Osteoblast (primary cell): ENCODE measurements at regions not wholly inside any gene's neighbourhood (a gene's known extent, or its start where the extent isn't known, plus 50 kb on each side); places are given as distances from the start of the nearest gene placed in this dataset.

ENCODE experiments used
- DNase-seq: peaks from one replicate; pipeline ENCODE4 v3.0.0; 2011; ENCODE audit warnings: low spot score, mixed read lengths; ENCODE audit not compliant: insufficient read length; ENCODE audit errors: missing footprints
- H2AFZ ChIP-seq: 2 replicates; pipeline ENCODE4 v1.6.0; 2011; ENCODE audit warnings: mild to moderate bottlenecking, low read length
- H3K27ac ChIP-seq: 2 replicates; pipeline ENCODE4 v1.5.1; 2011; ENCODE audit warnings: mild to moderate bottlenecking, low read depth, low read length, moderate library complexity
- H3K27me3 ChIP-seq: 2 replicates; pipeline ENCODE4 v1.6.0; 2012; ENCODE audit warnings: mild to moderate bottlenecking, control low read depth, inconsistent platforms, low read length, moderate library complexity; ENCODE audit not compliant: insufficient read depth
- H3K36me3 ChIP-seq: 2 replicates; pipeline ENCODE4 v1.5.1; 2011; ENCODE audit warnings: mild to moderate bottlenecking, low read length, control low read depth, moderate library complexity; ENCODE audit not compliant: insufficient read depth
- H3K4me1 ChIP-seq: 2 replicates; pipeline ENCODE4 v1.5.1; 2011; ENCODE audit warnings: mild to moderate bottlenecking, low read length, control low read depth, moderate library complexity; ENCODE audit not compliant: insufficient read depth
- H3K4me2 ChIP-seq: 2 replicates; pipeline ENCODE4 v1.6.0; 2011; ENCODE audit warnings: mild to moderate bottlenecking, low read length; ENCODE audit not compliant: insufficient read depth
- H3K4me3 ChIP-seq: fragments of 200-600 bp; sonication (generic); 3 replicates; pipeline ENCODE4 v1.5.1; 2012; ENCODE audit warnings: mild to moderate bottlenecking, low read length, inconsistent platforms; ENCODE audit not compliant: insufficient read depth
- H3K79me2 ChIP-seq: 2 replicates; pipeline ENCODE4 v1.6.0; 2012; ENCODE audit warnings: mild to moderate bottlenecking, low read length, control low read depth, inconsistent platforms; ENCODE audit not compliant: insufficient read depth
- H3K9me3 ChIP-seq: 2 replicates; pipeline ENCODE4 v1.5.1; 2011; ENCODE audit warnings: low read depth, low read length, control low read depth
- H4K20me1 ChIP-seq: 2 replicates; pipeline ENCODE4 v1.6.0; 2012; ENCODE audit warnings: mild to moderate bottlenecking, low read length, control low read depth; ENCODE audit not compliant: insufficient read depth
- TF ChIP-seq, protein P1 (sequence below): IDR thresholded peaks from 2 replicates; pipeline ENCODE4 v1.5.1; 2011; ENCODE audit warnings: mild to moderate bottlenecking, low read depth, low read length, moderate library complexity; ENCODE audit errors: extremely low read depth

DNA sequence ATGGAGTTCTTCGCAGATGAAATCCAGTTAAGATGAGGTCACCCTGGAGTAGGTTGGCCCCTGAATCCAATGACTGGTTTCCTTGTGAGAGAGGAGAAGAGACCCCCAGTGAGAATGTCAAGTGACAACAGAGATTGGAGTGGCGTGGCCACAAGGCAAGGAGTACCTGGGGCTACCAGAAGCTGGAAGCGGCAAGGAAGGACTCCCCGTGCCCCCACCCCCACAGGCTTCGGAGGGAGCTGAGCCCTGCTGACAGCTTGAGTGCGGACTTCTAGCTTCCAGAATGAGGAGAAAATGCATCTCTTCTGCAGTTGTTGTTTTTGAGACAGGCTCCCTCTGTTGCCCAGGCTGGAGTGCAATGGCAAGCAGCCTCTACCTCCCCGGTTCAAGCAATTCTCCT is 78.0 kb upstream of the HPCAL1 start:
- no peak overlapping the region for H2AFZ ChIP-seq
- no peak overlapping the region for H3K4me2 ChIP-seq
- H3K4me3 ChIP-seq = no peak overlapping the region
- H3K79me2 ChIP-seq = no peaks in the 10 kb centered on the region
- H4K20me1 ChIP-seq = no peaks in the 10 kb centered on the region
- H3K27me3 ChIP-seq = no peaks in the 10 kb centered on the region
- H3K27ac ChIP-seq = no peak overlapping the region
- TF ChIP-seq, protein P1, sequence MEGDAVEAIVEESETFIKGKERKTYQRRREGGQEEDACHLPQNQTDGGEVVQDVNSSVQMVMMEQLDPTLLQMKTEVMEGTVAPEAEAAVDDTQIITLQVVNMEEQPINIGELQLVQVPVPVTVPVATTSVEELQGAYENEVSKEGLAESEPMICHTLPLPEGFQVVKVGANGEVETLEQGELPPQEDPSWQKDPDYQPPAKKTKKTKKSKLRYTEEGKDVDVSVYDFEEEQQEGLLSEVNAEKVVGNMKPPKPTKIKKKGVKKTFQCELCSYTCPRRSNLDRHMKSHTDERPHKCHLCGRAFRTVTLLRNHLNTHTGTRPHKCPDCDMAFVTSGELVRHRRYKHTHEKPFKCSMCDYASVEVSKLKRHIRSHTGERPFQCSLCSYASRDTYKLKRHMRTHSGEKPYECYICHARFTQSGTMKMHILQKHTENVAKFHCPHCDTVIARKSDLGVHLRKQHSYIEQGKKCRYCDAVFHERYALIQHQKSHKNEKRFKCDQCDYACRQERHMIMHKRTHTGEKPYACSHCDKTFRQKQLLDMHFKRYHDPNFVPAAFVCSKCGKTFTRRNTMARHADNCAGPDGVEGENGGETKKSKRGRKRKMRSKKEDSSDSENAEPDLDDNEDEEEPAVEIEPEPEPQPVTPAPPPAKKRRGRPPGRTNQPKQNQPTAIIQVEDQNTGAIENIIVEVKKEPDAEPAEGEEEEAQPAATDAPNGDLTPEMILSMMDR = no peak
- H3K9me3 ChIP-seq = no peaks in the 10 kb centered on the region
- peak; percentile 11 for DNase-seq
- peaks cover 8% of the 10 kb centered on the region for H3K4me1 ChIP-seq
- H3K36me3 ChIP-seq = no peaks in the 10 kb centered on the region

- TF ChIP-seq, protein P1 = no peak
- no peaks in the 10 kb centered on the region for H3K9me3 ChIP-seq
- H2AFZ ChIP-seq = no peak overlapping the region
- no peak overlapping the region for H3K4me2 ChIP-seq
- no peak overlapping the region for H3K4me3 ChIP-seq
- H4K20me1 ChIP-seq = no peaks in the 10 kb centered on the region
- no peak overlapping the region for H3K27ac ChIP-seq
- H3K36me3 ChIP-seq = no peaks in the 10 kb centered on the region
- DNase-seq = peak; percentile 68
- no peaks in the 10 kb centered on the region for H3K27me3 ChIP-seq
- H3K4me1 ChIP-seq = peaks cover 8% of the 10 kb centered on the region
- no peaks in the 10 kb centered on the region for H3K79me2 ChIP-seq
These were observed 77.2 kb upstream of the HPCAL1 start for GRCh38 chr2:10225291-10226037.

DNA sequence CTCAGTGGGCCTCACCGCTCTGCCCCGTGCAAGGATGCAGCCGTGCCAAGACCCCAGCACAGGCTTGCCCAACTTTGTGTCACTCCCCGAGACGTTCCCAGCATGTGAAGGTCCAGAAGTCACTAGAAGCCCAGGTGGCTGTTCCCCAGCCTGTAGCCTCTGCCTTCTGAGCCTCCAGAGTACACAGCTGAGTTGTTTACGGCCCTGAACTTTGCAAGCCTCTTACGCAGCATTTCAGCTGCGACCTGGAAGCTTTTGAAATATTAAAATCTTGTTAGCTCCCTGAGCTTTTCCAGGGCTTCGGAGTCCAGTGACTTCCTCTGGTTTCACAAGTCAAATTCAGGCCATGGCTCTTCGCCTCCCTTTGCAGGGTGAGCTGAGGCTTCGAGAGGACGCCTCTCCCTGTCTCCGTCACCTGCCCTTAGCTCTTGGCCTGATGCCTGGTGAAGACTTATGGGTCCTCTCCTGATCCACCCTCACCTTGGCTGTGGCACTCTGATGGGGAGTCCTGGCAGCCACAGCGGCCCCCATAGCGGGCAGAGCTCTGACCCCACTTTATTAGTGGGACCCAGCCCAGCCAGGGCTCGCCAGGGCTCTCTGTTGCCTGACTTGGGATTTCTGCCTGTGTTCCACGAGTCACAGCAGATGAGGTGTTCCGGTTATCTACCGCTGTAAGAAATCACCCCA is 76.5 kb upstream of the HPCAL1 start:
- H3K4me3 ChIP-seq = no peak overlapping the region
- H3K36me3 ChIP-seq = no peaks in the 10 kb centered on the region
- TF ChIP-seq, protein P1 = no peak
- no peaks in the 10 kb centered on the region for H3K9me3 ChIP-seq
- H3K27ac ChIP-seq = no peak overlapping the region
- H3K4me2 ChIP-seq = no peak overlapping the region
- H3K4me1 ChIP-seq = peaks cover 4% of the 10 kb centered on the region
- H2AFZ ChIP-seq = no peak overlapping the region
- H3K27me3 ChIP-seq = no peaks in the 10 kb centered on the region
- no peaks in the 10 kb centered on the region for H4K20me1 ChIP-seq
- DNase-seq = peak; percentile 70
- no peaks in the 10 kb centered on the region for H3K79me2 ChIP-seq

DNA sequence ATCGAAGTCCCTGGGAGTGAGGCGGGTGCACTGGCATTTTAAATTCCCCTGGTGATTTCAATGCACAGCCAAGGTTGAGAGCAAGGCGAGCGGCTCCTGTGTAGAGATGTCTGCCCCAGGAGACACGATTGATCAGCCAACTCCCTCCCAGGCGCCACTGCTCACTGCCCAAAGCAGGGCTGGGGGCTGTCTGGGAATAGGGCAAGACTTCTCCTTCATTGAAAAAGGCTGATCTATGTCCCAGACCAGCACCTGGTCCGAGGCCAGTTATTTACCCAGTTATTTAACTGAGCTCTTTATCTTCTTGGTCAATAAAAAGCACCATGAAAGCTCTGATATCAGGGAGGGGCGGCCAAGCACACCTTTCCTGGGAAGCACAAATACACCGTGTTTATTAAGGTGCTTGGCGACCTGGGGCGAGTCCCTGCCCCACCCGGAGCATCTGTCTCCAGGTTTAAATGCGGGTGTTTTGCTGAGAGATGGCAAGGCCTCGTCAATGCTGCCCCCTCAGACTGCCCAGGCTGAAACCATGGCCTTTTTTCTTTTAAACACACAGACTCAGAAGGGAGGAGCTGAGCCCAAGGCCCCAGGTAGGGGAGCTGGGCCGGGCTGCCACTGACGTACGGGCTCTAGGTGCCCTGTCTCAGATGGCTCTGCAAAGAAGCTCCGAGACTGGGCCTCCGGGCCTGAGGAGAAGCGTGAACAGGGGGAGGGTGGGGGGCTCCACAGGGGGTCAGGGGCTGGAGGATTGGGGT is 73.9 kb upstream of the HPCAL1 start:
- H3K79me2 ChIP-seq = no peaks in the 10 kb centered on the region
- no peak overlapping the region for H3K27ac ChIP-seq
- TF ChIP-seq, protein P1 = no peak
- no peaks in the 10 kb centered on the region for H3K36me3 ChIP-seq
- H4K20me1 ChIP-seq = no peaks in the 10 kb centered on the region
- no peak overlapping the region for H2AFZ ChIP-seq
- H3K27me3 ChIP-seq = no peaks in the 10 kb centered on the region
- no peaks in the 10 kb centered on the region for H3K4me1 ChIP-seq
- H3K4me3 ChIP-seq = no peak overlapping the region
- no peak overlapping the region for H3K4me2 ChIP-seq
- H3K9me3 ChIP-seq = no peaks in the 10 kb centered on the region
- peak; percentile 49 for DNase-seq
